ENCODE measurements at regions not wholly inside any gene's neighbourhood (a gene's known extent, or its start where the extent isn't known, plus 50 kb on each side); places are given as distances from the start of the nearest gene placed in this dataset.

DNA sequence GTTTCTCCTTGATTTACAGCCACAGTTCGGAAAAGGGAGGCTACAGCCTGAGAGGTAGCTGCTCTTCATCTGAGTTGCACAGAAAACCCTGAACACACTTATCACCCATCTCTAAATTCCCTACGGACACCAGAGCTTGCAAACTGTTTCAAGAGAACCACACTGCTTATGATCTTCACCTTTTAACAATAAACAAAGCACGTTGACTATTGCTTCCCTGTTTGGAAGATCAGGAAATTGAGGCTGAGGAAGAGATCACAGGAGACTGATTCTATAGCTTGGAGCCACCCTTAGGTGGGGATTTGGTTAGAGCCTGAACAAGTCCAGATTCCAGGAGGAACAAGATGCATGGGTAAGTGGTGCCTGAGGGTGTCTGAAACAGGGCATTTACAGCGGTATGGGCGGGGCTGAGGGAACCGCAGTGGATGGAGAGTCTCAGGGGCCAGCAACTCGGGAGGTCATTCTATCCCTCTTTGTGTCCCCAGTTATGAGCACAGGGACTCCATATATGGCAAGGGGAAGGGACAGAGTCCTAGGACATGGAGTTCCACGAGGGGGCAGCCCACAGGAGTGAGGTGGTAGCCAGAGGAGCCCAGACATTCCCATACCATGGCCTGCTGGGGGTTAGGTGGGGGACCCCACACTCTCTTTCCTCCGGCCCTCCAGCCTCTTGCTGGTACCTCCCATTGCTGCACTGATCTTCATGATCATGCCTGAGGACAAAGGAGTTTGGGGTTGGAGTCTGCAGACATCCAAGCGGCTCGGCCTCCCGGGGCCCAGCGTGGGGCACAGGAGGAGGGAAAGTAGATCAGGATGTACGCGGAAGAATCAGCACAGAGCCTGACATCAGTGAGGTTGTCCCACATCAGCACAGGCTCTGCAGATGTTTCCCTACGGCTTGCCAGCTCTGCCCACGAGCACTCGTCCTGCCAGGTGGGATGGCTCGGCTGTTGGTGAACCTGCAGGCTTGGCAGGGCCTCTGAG, 162.3 kb upstream of the ZNF536 start:
- Histone ChIP-seq H3K27ac (no peak overlapping the region), H3K27me3 (no peaks in the 10 kb centered on the region), H3K9me3 (no peaks in the 10 kb centered on the region), H3K4me3 (no peak overlapping the region), H3K4me1 (ENCODE audit: insufficient read depth) (no peaks in the 10 kb centered on the region), H3K36me3 (no peaks in the 10 kb centered on the region)
- DNase-seq: no peak
- no peak for TF ChIP-seq POLR2A (IDR thresholded peaks at IDR 0.05)
- 56 to 62% (median 58%) methylated on average over 19 of the region's 19 CpGs for WGBS, 3 donors
- intact Hi-C loops (cut with DNase I): no loop called here

DNA sequence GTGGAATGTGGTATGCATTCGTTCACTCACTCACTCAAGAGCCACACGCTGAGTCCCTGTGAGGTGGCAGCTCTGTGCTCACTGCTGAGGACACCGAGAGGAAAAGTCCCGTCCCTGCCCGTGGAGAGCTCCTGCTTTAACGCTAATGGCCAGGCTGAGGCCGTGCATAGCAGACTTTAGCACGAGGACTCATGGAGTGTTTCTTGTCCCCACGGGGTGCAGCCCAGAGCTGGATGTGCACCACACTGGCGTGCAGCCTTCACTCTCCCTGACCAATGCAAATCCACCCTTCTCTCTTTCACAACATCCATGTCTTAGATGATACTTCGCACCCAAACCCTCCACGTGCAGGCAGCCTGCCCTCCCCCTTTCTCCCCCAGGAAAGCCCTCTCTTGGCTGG, 159.6 kb upstream of the ZNF536 start:
- no peak for TF ChIP-seq EP300 (IDR thresholded peaks at IDR 0.05)
- no peak for TF ChIP-seq POLR2A (IDR thresholded peaks at IDR 0.05)
- TF ChIP-seq CTCF (IDR thresholded peaks at IDR 0.05): no peak
- Histone ChIP-seq H3K9me3 (no peaks in the 10 kb centered on the region), H3K36me3 (no peaks in the 10 kb centered on the region), H3K4me1 (ENCODE audit: insufficient read depth) (no peaks in the 10 kb centered on the region), H3K4me3 (no peak overlapping the region), H3K27ac (no peak overlapping the region), H3K27me3 (no peaks in the 10 kb centered on the region)
- intact Hi-C loops (cut with DNase I): no loop called here
- 77 to 80% (median 78%) methylated on average over 12 of the region's 12 CpGs for WGBS, 3 donors
- no peak for DNase-seq

GRCh38 chr19:30214651-30215051, 157.5 kb upstream of the ZNF536 start:
- Histone ChIP-seq H3K4me1 (ENCODE audit: insufficient read depth) (no peaks in the 10 kb centered on the region), H3K36me3 (no peaks in the 10 kb centered on the region), H3K27me3 (no peaks in the 10 kb centered on the region), H3K9me3 (no peaks in the 10 kb centered on the region), H3K27ac (no peak overlapping the region), H3K4me3 (no peak overlapping the region)
- no peak for DNase-seq
- 49 to 60% (median 54%) methylated on average over 4 of the region's 4 CpGs for WGBS, 3 donors
- no peak for TF ChIP-seq CTCF (IDR thresholded peaks at IDR 0.05)
- no peak for TF ChIP-seq EP300 (IDR thresholded peaks at IDR 0.05)
- no peak for TF ChIP-seq POLR2A (IDR thresholded peaks at IDR 0.05)
- intact Hi-C loops (cut with DNase I): no loop called here

DNA sequence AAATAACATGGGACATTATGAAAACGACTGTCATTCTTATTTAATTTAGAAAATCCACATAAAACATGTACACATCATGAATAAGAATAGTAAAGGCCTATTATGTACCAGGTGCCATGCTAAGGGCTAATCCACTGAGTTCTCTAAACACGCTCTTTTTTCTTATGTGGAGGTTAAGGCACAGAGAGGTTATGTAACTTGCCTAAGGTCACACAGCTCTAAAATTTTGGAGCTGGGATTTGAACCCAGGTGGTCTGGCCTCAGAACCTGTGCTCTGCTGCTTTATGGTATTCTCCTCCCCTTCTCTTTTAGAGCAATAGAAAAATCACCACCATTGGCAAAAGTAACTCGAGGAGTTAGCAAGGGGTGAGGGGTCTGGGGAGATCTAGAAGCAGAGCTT, 156.9 kb upstream of the ZNF536 start:
- TF ChIP-seq EP300 (IDR thresholded peaks at IDR 0.05): no peak
- no peak for TF ChIP-seq POLR2A (IDR thresholded peaks at IDR 0.05)
- TF ChIP-seq CTCF (IDR thresholded peaks at IDR 0.05): no peak
- no peaks in the 10 kb centered on the region for H3K9me3 ChIP-seq
- no peaks in the 10 kb centered on the region for H3K27me3 ChIP-seq
- no peak overlapping the region for H3K4me3 ChIP-seq
- H3K36me3 ChIP-seq: no peaks in the 10 kb centered on the region
- intact Hi-C loops (cut with DNase I): no loop called here
- no peak overlapping the region for H3K27ac ChIP-seq
- 66 to 76% (median 74%) methylated on average over 3 of the region's 3 CpGs for WGBS, 3 donors
- H3K4me1 ChIP-seq (ENCODE audit: insufficient read depth): no peaks in the 10 kb centered on the region
- DNase-seq: no peak

GRCh38 chr19:30216453-30216852, 155.7 kb upstream of the ZNF536 start:
- Histone ChIP-seq H3K4me3 (no peak overlapping the region), H3K36me3 (no peaks in the 10 kb centered on the region), H3K27ac (no peak overlapping the region), H3K4me1 (ENCODE audit: insufficient read depth) (no peaks in the 10 kb centered on the region), H3K9me3 (no peaks in the 10 kb centered on the region), H3K27me3 (no peaks in the 10 kb centered on the region)
- DNase-seq: no peak
- intact Hi-C loops (cut with DNase I): no loop called here
- TF ChIP-seq CTCF (IDR thresholded peaks at IDR 0.05) (no peak), EP300 (IDR thresholded peaks at IDR 0.05) (no peak), POLR2A (IDR thresholded peaks at IDR 0.05) (no peak)
- WGBS, 3 donors: 88 to 90% (median 89%) methylated on average over 4 of the region's 4 CpGs
